Left ventricle myocardium inferior (tissue), 1 donor: ENCODE measurements at regions not wholly inside any gene's neighbourhood (a gene's known extent, or its start where the extent isn't known, plus 50 kb on each side); places are given as distances from the start of the nearest gene placed in this dataset.

ENCODE experiments used
- DNase-seq: peaks from one replicate; pipeline ENCODE4 v3.0.0-alpha.2; 2020
- H3K27ac ChIP-seq: fragments of 200-600 bp; replicated peaks from 2 replicates; pipeline ENCODE4 v1.8.0; 2021
- H3K27me3 ChIP-seq: fragments of 200-600 bp; 2 replicates; pipeline ENCODE4 v1.8.0; 2021; ENCODE audit warnings: low read depth
- H3K36me3 ChIP-seq: fragments of 200-600 bp; 2 replicates; pipeline ENCODE4 v1.8.0; 2021
- H3K4me1 ChIP-seq: fragments of 200-600 bp; 2 replicates; pipeline ENCODE4 v1.8.0; 2021
- H3K4me3 ChIP-seq: fragments of 200-600 bp; 2 replicates; pipeline ENCODE4 v1.8.0; 2021; ENCODE audit warnings: mild to moderate bottlenecking, moderate library complexity
- H3K9me3 ChIP-seq: fragments of 200-600 bp; replicated peaks from 2 replicates; pipeline ENCODE4 v1.8.0; 2021
- CTCF ChIP-seq: fragments of 200-600 bp; IDR thresholded peaks from 2 replicates; pipeline ENCODE4 v1.8.0; 2021; ENCODE audit warnings: antibody characterized with exemption, mild to moderate bottlenecking, borderline replicate concordance
- intact Hi-C: fragments of 100-400 bp; cut with micrococcal nuclease; formaldehyde crosslinking; loops from one replicate; pipeline ENCODE4 v1.11.0; 2022
- donor health status: DM: no; HTN: yes; CAD: no; lungs with severe emphysema.

GRCh38 chr6:80465513-80465912 is 359.0 kb downstream of the BCKDHB start:
- no peak overlapping the region for H3K4me3 ChIP-seq
- no peak for DNase-seq
- H3K4me1 ChIP-seq: peaks cover 34% of the 10 kb centered on the region
- TF ChIP-seq CTCF: no peak
- no peaks in the 10 kb centered on the region for H3K27me3 ChIP-seq
- no peaks in the 10 kb centered on the region for H3K36me3 ChIP-seq
- intact Hi-C loops: no loop called here
- no peaks in the 10 kb centered on the region for H3K9me3 ChIP-seq
- no peak overlapping the region for H3K27ac ChIP-seq

GRCh38 chr6:80464901-80465300 is 358.4 kb downstream of the BCKDHB start:
- DNase-seq: no peak
- H3K27me3 ChIP-seq: no peaks in the 10 kb centered on the region
- H3K27ac ChIP-seq: no peak overlapping the region
- H3K4me3 ChIP-seq: no peak overlapping the region
- no peaks in the 10 kb centered on the region for H3K9me3 ChIP-seq
- intact Hi-C loops: no loop called here
- TF ChIP-seq CTCF: no peak
- no peaks in the 10 kb centered on the region for H3K36me3 ChIP-seq
- H3K4me1 ChIP-seq: peaks cover 35% of the 10 kb centered on the region

GRCh38 chr6:80463197-80463596 is 356.7 kb downstream of the BCKDHB start:
- intact Hi-C loops: no loop called here
- DNase-seq: no peak
- Histone ChIP-seq H3K4me3 (no peak overlapping the region), H3K27me3 (no peaks in the 10 kb centered on the region), H3K27ac (no peak overlapping the region), H3K4me1 (peaks cover 30% of the 10 kb centered on the region), H3K9me3 (no peaks in the 10 kb centered on the region), H3K36me3 (no peaks in the 10 kb centered on the region)
- TF ChIP-seq CTCF: no peak

- H3K36me3 ChIP-seq: no peaks in the 10 kb centered on the region
- intact Hi-C loops: no loop called here
- no peak for TF ChIP-seq CTCF
- no peak overlapping the region for H3K4me3 ChIP-seq
- peaks cover 30% of the 10 kb centered on the region for H3K4me1 ChIP-seq
- H3K9me3 ChIP-seq: no peaks in the 10 kb centered on the region
- H3K27me3 ChIP-seq: no peaks in the 10 kb centered on the region
- DNase-seq: no peak
- H3K27ac ChIP-seq: no peak overlapping the region
Measured at GRCh38 chr6:80460257-80460865, 353.9 kb downstream of the BCKDHB start.

DNA sequence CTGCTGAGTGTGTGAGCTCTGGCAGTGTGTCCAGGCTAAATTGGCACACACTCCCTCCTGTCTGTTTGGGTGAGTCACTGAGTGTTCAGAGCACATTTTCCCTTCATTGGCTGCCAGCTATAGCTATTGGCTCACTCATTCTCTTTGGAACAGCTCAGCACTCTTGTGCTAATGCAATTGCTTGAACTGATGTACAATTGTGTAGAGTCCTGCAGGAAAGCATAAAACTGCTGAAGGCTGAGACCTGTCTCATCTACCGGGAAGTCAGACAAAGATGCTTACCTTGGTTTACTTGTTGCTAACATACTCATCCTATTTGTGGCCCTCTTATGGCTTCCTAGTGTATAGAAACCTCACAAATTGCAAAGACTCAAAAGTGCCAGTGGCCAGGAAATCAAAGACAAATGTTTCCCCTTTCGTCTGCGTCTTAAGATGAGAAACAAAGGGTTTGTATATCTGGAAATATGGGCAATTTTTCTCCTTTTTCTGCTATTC is 351.0 kb downstream of the BCKDHB start:
- Histone ChIP-seq H3K4me3 (no peak overlapping the region), H3K27ac (no peak overlapping the region), H3K4me1 (peaks cover 30% of the 10 kb centered on the region), H3K27me3 (no peaks in the 10 kb centered on the region), H3K36me3 (no peaks in the 10 kb centered on the region), H3K9me3 (no peaks in the 10 kb centered on the region)
- no peak for TF ChIP-seq CTCF
- DNase-seq: peak; percentile 68
- intact Hi-C loops: no loop called here
